ENCODE measurements at regions not wholly inside any gene's neighbourhood (a gene's known extent, or its start where the extent isn't known, plus 50 kb on each side); places are given as distances from the start of the nearest gene placed in this dataset.
"Not testable (repeated sequence)": the region's sequence is repeated elsewhere in the genome, so short reads cannot be mapped to it uniquely, and the experiment has no call there.

DNA sequence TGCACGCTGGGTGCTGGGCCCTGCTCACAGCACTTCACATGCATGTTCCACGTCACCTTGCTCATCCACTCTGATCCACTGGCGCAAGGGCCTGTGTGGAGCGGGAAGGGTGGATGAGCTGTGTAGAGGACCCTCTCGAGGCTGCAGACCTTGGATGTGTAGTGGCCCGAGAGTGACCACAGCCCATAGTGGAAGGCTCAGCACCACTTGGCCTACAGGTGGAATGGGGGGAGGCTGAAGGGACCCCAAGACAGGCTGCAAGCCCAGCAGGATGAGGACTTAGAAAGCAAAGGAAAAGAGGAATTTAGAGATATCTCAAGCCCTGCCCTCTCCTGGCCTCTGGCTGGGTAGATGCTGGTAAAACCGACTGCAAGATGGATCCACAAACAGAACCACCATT, 175.9 kb upstream of the COPS8 start:
- DNase-seq, result no peak

DNA sequence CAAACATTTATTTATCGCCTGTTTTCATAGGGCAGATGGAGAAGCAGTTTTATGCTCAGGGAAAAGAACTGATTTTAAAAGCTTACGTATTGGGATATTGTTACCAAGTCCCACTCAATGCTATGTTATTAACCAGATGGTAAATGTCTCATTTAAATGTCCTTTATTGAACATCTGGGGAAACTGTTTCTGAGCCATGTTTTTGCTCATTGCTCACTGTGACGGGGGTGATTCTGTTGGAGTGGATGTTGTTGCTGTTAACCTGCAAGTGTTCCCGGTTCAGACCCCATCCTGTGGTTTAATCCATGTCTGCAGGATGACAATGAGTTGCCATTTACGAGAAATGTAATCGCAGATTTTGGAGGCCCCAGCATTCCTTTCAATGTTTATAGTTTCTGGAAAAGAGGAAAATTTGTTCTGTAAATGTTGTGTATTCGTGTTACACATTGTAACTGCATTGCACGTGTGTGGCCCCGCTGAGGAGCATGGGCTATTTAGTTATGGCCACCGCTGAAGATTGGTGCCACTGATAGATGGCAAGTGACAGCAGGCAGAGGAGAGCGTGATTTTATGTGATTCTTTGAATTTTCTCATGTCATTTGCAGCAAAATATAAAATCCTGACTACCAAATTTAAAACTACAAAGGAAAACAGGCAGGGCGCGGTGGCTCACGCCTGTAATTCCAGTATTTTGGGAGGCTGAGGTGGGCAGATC, 174.8 kb upstream of the COPS8 start:
- no peak for DNase-seq

DNA sequence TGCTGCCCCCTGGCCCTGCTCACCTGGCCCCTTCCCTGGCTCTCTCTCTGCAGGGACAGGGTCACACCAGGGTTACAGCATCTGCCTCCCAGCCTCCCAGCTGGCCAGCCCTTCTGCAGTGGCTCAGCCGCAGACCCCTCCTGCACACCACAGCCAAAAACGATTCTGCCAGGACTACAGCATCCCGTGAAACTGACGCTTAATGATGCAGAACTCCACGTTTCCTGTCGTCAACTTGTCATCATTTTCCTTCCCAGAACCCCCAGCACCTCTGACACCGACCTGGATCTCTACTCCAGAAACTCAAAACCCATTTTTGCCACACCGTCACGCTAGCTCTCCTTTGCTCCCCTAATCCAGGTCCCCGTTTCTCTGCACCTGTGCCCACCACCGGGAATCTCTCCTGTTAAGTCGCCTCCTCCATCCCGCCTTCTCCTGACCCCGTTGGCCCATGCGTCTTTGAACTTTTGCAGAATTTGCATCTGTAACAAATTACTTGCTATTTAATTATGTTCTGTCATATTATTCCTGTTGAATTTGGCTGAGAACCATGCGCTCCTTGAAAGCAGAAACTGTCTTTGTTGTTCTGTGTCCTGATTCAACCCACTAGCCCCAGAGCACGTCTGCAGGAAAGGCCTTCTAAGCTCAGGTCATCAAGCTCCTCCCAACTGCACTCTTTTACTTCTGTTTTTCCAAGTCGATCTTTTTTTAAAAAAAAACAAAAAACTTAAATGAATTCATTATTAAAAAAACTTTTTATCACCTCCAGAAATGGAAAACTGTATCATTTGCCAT, 173.2 kb upstream of the COPS8 start:
- no peak for DNase-seq

DNA sequence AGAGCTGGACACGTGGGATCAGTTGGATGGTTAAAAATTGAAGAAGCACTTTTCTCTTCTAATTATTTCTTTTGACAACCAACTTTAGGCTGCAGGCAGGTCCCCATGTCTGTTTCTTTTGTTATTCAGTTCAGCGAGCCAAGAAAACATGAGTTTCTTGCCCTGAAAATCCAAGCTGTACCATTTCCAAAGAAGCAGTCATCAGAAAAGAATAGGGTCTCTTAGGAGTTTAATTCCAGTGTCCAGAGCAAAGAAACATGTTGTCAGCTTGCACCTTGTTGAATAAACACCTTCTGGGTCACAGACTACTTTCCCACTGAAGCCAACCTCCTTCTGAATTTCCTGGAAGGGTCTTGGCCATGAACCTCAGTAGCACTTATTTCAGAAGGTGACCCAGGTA, 170.5 kb upstream of the COPS8 start:
- DNase-seq, result no peak

DNA sequence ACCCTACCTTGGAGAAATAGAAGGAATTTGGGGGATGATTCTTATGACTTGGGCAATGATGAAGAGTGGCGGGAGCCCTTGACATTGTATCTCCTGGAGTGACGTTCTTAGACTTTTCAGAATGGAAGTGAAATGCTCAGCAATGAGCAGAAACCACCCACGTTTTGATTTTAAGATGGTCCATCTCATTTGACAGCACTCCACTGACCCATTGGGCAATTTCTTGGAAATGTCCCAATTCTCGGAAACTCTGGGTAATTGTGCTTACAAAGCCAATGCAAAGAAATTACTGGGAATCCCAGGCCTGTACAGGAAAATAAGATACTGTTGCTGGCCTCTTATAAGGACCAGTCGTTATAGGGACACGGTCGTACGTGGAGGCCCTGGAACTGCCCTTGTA, 170.0 kb upstream of the COPS8 start:
- no peak for DNase-seq

DNA sequence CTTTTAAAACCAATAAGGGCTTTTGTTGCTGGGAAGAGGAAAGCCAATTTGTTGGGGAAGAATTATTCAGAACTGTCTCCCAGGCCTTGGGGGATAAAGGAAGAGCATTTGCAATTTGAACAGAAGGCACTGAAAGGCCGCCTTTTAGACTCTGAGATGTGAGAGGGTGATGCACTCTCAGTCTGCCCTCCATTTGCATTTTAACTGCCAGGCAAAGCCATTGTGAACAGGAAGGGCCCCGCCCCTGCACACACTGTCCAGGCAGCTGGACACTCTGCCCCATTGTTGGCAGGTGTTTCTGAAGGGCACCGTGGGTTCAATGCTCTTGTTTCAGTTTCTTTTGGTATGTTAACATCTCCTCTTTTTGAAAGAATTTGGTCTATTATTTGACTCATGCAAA, 169.5 kb upstream of the COPS8 start:
- no peak for DNase-seq

DNA sequence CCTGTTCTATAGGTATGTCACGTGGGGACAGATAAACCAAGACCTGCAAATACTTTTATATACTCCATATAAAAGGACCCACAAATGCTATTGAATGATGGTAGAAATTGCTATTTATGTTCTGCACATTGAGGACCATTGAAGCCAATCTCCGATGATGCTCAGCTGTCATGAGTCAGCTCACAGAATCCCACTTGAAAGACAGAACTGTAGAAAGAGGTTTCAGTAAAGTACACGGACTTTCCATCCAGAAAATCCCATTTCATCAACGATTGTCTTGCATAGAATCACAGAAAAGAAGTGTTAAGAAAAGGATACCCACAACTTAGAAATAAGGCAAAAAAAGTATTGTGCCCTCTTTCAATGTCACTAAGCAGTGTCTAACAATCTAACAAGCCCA, 169.0 kb upstream of the COPS8 start:
- DNase-seq, result no peak

DNA sequence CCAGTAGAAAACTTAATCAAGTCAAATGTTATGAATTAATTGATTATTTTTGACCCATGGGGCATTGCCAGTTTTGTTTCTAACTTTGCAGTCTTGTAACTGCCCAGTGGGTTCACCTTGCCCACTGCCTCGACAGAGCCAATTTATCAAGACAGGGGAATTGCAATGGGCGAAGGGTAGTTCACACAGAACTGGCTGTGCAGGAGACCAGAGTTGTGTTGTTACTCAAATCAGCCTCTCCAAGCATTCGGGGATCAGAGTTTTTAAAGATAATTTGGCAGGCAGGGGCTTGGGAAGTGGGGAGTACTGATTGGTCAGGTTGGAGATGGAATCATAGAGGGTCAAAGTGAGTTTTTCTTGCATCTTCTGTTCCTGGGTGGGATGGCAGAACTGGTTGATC, 168.5 kb upstream of the COPS8 start:
- no peak for DNase-seq

DNA sequence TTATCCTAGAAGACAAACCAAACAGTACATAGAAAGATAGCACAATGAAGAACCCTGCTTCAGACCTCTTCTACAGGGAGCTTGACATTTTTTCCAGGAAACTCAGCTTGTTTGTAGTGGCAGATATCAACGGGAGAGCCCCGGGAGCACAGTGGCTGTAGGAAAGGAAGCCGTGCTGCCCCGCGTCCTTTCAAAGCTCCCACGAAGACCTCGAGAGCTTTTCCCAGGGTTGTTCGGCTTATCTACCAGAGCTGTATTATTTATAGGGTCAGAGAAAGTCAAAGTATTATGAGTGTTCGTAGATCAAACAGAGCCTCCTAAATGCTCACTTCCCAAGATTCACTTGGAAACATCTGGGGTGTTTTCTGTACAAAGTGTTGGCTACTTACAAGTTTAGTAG, 167.1 kb upstream of the COPS8 start:
- no peak for DNase-seq

DNA sequence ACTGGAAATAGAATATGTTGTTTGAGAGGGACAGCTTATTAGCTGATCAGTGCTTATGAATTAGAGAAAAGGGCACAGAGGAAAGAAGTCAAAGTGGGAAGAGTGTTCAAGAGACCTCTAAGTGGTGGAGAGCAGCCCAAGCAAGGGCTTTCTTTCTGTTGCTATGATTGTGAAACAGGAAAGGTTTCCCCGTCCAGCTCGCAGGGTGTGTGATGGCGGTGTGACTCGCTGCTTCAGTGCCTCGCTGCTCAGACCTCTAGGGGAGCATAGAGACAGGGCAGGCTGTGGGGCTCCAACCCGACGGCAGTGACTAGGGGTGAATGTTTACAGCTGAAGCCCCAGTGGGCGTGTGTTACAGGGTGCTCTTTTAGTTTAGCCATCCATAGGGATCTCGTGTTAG, 166.5 kb upstream of the COPS8 start:
- DNase-seq, result peak; percentile 12

DNA sequence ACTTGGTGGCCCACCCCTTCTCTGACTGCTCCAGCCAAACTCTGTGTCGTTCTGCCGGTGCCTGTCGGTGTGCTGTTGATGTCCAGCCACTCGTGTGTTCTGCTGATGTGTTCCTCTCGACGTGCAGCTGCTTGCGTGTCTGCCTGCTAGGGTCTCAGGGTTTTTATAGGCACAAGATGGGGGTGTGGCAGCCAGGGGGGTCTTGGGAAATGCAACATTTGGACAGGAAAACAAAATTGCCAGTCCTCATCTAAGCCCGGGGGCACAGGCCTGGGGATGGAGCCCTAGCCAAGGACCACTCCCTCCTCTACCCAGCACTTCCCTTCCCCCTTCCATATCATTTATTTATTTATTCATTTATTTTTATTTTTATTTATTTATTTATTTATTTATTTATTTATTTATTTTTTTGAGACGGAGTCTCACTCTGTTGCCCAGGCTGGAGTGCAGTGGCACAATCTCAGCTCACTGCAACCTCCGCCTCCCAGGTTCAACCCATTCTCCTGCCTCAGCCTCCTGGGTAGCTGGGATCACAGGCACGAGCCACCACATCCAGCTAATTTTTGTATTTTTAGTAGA, 165.8 kb upstream of the COPS8 start:
- DNase-seq, result not testable (repeated sequence)

DNA sequence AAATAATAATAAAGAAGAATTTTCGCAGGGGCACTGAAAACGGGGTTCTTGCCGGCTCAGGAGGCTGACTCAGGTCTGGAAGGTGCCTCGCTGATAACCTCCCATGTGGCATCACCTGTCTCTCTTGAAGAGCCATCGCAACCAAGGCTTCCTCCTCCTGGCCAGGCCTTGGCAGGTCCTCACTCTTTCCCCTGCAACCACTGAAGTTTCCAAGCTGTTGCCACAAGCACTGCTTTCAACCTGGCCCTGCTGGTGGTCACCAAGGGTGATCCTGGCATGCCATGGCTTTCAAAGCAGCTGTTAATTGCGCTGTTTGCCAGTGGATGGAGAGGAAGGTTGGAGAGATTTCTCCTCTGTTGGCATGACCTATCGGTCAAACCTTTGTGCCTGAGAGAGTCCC, 163.6 kb upstream of the COPS8 start:
- no peak for DNase-seq

DNA sequence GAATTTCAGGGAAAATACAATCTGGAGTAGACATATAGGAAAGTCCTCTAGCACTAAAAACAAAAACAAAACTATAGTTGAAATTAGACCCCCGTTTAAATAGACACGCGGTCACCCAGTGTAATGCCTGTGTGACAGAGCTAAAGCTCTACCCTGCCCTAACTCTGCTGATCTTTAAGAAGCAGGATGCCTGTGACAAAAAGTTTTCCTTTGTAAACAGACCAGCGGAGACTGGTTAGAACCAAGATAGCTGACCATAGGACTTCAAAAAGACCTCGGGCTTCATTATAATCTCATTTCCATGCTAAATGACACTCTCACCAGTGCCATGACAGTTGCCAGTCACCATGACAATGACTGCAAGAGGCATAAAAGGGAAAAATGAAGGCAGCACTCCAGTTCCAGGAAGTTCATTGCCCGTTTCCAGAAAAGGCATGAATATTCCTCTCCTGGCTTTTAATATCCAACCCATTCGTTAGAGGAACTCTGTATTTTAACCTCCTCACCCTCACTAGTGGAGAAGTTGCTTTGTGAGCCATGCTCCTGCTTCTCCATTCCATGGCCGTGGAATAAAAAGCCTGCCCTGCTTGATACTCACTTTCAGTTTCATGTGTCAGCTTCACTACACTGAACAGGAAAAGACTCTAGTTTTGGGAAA, 157.2 kb upstream of the COPS8 start:
- DNase-seq, result no peak

DNA sequence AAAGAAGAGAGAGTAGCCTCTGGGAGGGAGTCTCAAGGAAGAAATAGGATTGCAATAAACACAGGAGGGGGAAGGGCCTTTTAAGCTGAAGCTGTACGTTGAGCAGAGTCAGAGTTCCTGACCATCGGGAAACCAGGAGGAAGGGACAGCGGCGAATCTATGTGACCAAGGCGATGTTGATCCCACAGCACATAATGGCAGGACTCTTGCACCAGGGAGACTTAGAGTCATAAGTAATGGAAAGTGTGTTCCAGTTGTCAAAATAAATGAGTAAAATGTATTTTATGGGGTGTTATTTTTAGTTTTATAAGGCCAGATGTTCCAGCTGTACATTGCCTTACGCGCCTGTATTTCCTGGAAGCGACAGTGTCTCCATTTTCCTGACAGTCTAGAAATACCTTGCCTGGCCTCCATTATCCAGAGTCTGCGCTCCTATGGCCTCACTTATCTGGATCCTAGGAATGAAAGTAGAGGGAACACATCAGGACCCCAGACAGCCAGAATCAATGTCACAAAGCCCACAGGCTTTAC, 152.8 kb upstream of the COPS8 start:
- DNase-seq, result no peak

DNA sequence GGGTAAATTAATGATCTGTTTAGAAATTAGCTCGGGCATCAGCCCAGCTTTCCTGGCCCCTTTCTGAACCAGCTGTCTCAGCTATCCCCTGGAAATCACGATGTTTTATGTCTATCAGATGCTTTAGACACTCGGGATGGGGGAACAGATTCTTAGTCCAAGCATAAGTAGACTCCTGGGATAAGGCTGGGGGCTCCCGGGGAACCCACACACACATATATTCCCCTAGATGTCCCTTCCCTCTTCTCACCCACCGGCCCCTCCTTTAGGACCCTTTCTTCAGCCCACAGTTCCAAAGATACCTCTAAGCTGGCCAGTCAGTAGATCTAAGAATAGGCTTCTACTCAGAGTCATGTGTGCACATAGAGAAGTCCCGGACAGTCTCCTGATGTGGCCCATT, 151.5 kb upstream of the COPS8 start:
- DNase-seq, result no peak

DNA sequence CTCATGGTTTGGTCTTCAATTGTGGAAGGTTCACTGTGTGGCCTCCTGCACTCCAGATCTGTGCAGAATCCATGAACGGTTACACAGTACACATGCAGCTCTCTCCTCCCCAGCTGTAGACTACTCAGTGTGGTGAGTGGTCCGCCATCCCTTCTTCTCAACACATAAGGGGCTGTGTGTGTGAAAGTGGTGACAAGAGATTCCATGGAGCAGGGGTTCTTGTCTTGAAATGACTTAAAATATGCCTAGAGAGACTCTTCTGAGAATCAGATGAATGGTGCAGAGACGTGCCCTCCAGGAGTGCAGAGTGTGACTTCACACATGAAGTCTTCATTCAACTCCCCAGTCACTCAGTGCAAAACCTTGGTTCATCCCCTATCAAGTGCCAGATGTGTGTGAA, 151.0 kb upstream of the COPS8 start:
- DNase-seq, result no peak

DNA sequence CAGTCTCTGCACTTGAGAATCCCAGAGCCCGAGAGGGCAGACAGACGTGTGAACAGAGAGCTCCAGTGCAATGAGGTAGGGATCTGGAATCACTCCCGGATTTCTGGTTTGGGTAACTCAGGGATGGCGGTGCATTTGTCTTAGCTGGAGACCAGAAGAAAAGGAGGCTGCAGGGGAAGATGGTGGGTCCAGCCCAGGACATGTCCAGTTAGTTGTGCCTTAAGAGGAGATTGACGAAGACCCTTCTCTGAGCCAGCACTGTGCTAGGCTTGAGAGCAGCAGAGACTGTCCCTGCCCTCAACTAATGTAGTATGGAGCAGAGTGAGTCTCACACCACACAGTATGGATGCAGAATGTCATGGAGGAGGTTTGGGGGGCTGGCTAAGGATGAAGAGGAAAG, 150.6 kb upstream of the COPS8 start:
- no peak for DNase-seq

DNA sequence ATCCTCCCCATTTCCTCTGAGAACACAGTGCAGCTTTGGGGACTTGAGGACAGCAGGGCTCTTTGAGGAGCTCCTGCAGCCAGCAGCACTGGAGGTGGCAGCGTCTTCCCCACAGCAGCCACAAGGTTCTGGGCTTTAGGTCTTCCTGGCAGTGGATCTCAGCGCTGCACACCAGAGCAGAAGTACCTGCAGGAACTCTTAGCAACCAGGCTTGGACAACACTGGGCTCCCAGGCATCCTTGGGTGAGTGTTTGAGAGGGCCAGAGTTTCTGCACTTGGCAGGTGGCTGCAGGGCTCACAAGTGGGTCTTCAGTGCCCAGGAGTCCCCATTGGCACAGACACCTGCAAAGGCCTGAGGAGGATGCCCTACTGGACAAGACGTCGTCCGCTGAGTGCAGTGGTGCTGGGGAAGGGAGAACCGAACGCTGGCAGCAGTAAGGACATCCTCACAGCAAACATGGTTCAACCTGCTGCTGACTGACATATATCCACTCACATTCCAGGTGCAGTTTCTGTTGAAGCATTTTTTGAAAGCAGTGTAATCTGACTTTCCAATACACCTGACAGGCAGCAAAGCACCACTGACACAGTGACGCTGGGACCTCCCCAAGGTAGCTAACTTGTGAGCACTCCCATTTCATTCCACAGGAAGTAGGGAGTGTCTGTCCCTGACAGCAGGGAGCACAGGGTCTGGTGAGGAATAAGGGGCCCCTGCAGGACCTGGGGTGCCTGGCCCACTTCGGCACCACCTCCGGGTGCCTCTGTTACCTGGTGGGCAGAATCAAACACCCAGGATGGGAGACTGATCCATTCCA, 149.9 kb upstream of the COPS8 start:
- no peak for DNase-seq

DNA sequence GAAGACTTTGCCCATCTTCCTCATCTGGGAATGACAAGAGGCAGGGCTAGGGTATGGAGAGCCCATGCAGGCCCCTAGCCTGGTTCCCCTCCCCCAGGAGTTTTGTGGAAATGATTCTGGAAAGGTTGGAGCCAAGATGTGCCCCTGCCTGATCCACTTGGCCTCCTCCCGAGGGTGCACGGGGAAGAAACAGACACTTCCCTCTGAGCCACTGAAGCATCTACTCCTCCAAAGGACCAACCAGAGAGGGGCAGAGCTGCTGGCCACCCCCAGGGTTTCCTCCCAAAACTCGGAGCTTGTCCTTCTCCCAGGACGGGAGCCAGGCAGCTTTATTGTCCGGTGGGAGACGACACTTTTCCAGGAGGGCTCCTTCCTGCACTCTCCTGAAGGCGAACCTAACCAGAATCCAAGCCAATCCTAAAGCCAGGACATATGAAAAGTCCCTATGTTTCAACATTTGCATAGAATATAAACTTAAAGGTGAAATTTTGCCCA, 149.2 kb upstream of the COPS8 start:
- no peak for DNase-seq

DNA sequence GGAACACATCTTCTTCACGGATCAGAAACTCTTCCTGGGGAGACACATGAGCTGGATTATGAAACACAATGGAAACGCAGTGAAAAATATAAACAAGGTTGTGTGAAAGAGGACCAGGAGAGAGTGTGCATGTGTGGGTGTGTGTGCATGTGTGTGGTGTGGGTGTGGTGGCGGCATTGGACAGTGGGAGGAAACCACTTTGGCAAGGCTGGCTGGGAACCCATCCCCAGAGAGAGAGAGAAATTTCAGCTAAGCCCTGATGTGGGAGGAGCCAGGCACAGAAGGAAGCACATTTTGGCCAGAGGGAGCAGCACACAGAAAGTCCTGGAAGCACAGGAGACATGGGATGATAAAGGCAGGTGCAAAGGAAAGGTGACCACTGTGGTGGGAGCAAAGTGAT, 147.6 kb upstream of the COPS8 start:
- DNase-seq, result no peak

DNA sequence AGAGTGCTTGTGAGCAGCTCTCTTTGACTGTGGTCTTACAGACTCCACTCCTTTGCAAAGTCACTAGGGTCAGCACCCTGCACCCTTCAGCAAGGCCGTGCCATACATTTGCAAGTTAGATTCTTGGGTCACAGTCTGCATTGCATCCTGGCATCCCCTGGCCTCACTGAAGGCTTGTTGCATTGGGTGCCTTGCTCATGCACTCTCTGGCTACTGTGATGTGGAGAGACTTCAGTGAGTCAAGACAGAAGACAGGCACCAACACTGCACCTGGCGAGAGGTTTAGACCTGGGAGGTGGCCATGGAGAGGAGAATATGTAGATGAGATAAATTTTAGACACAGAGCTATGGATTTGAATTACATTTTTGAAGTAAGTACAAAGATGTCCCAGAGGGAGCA, 146.4 kb upstream of the COPS8 start:
- DNase-seq, result no peak

DNA sequence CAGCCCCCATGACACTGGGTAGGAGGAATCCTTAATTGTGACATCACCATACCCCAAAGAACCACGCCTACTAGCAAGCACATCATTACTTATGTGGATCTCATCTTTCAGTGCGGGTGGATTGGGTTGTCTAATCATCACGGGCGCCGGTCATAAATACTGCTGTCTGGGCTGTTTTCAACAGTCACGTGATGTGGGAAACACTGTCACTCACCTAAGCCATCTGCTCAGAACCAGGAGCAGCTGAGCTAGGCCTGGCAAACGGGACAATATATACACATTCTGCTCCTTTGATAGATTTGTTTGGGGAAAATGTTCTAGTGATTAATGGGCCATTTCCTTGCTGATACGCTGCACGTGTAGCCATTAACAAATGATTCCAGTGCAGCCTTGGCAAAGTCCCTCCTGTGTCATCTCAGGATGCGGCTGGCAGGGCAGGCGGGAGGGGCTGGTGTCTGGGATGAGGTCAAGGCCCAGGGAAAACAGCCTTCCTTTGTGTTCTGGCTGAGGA, 145.9 kb upstream of the COPS8 start:
- DNase-seq, result no peak
